ENCODE measurements at regions not wholly inside any gene's neighbourhood (a gene's known extent, or its start where the extent isn't known, plus 50 kb on each side); places are given as distances from the start of the nearest gene placed in this dataset.
"Not testable (repeated sequence)": the region's sequence is repeated elsewhere in the genome, so short reads cannot be mapped to it uniquely, and the experiment has no call there.

GRCh38 chr7:88589927-88590326 lies 169.6 kb upstream of the ZNF804B start:
- DNase-seq, result no peak
- CTCF ChIA-PET, result no interaction called here
- WGBS (ENCODE audit: insufficient coverage), result no CpG with 5 or more reads among the region's 1 CpG
- Histone ChIP-seq H3K36me3 (ENCODE audit: control insufficient read depth in 4 of 4, insufficient read depth in 4 of 4, low read length in 3 of 4) (no peaks in the 10 kb centered on the region), H3K4me3 (ENCODE audit: control insufficient read depth in 1 of 7, extremely low read depth in 1 of 7, insufficient read depth in 4 of 7, low read depth in 2 of 7, low read length in 6 of 7) (no peak overlapping the region), H3K4me1 (ENCODE audit: control extremely low read depth in 1 of 4, control insufficient read depth in 4 of 4, insufficient read depth in 4 of 4, low read length in 3 of 4) (no peaks in the 10 kb centered on the region), H3K27me3 (replicated peaks in 2 of 5; ENCODE audit: control insufficient read depth in 4 of 5, insufficient read depth in 5 of 5, low read length in 4 of 5) (no peaks in the 10 kb centered on the region), H3K27ac (ENCODE audit: insufficient read depth in 1 of 2, low read depth in 1 of 2, low read length in 2 of 2, poor library complexity in 1 of 2, severe bottlenecking in 2 of 2) (no peak overlapping the region), H3K9me3 (ENCODE audit: control extremely low read depth in 1 of 5, control insufficient read depth in 4 of 5, insufficient read depth in 2 of 5, low read depth in 1 of 5, low read length in 4 of 5) (no peaks in the 10 kb centered on the region)
- POLR2A ChIA-PET, result no interaction called here

GRCh38 chr7:88586890-88587289 lies 172.6 kb upstream of the ZNF804B start:
- H3K36me3 ChIP-seq (ENCODE audit: control insufficient read depth in 4 of 4, insufficient read depth in 4 of 4, low read length in 3 of 4), result no peaks in the 10 kb centered on the region
- no peaks in the 10 kb centered on the region for H3K4me1 ChIP-seq (ENCODE audit: control extremely low read depth in 1 of 4, control insufficient read depth in 4 of 4, insufficient read depth in 4 of 4, low read length in 3 of 4)
- H3K4me3 ChIP-seq (ENCODE audit: control insufficient read depth in 1 of 7, extremely low read depth in 1 of 7, insufficient read depth in 4 of 7, low read depth in 2 of 7, low read length in 6 of 7), result no peak overlapping the region
- no peak overlapping the region for H3K27ac ChIP-seq (ENCODE audit: insufficient read depth in 1 of 2, low read depth in 1 of 2, low read length in 2 of 2, poor library complexity in 1 of 2, severe bottlenecking in 2 of 2)
- H3K9me3 ChIP-seq (ENCODE audit: control extremely low read depth in 1 of 5, control insufficient read depth in 4 of 5, insufficient read depth in 2 of 5, low read depth in 1 of 5, low read length in 4 of 5), result no peaks in the 10 kb centered on the region
- no peaks in the 10 kb centered on the region for H3K27me3 ChIP-seq (replicated peaks in 2 of 5; ENCODE audit: control insufficient read depth in 4 of 5, insufficient read depth in 5 of 5, low read length in 4 of 5)
- ChIA-PET CTCF (no interaction called here), POLR2A (no interaction called here)
- no peak for DNase-seq
- no CpG with 5 or more reads among the region's 3 CpGs for WGBS (ENCODE audit: insufficient coverage)

- WGBS (ENCODE audit: insufficient coverage), result 17% methylated on average over 2 of the region's 3 CpGs
- DNase-seq, result no peak
- Histone ChIP-seq H3K27ac (ENCODE audit: insufficient read depth in 1 of 2, low read depth in 1 of 2, low read length in 2 of 2, poor library complexity in 1 of 2, severe bottlenecking in 2 of 2) (no peak overlapping the region), H3K4me1 (ENCODE audit: control extremely low read depth in 1 of 4, control insufficient read depth in 4 of 4, insufficient read depth in 4 of 4, low read length in 3 of 4) (no peaks in the 10 kb centered on the region), H3K4me3 (ENCODE audit: control insufficient read depth in 1 of 7, extremely low read depth in 1 of 7, insufficient read depth in 4 of 7, low read depth in 2 of 7, low read length in 6 of 7) (no peak overlapping the region), H3K9me3 (ENCODE audit: control extremely low read depth in 1 of 5, control insufficient read depth in 4 of 5, insufficient read depth in 2 of 5, low read depth in 1 of 5, low read length in 4 of 5) (no peaks in the 10 kb centered on the region), H3K36me3 (ENCODE audit: control insufficient read depth in 4 of 4, insufficient read depth in 4 of 4, low read length in 3 of 4) (no peaks in the 10 kb centered on the region), H3K27me3 (replicated peaks in 2 of 5; ENCODE audit: control insufficient read depth in 4 of 5, insufficient read depth in 5 of 5, low read length in 4 of 5) (no peaks in the 10 kb centered on the region)
- ChIA-PET CTCF (no interaction called here), POLR2A (no interaction called here)
These were observed 173.3 kb upstream of the ZNF804B start for GRCh38 chr7:88586219-88586618.

GRCh38 chr7:88576720-88577119 lies 182.8 kb upstream of the ZNF804B start:
- WGBS (ENCODE audit: insufficient coverage), result 75% methylated on average over 1 of the region's 2 CpGs
- Histone ChIP-seq H3K4me1 (ENCODE audit: control extremely low read depth in 1 of 4, control insufficient read depth in 4 of 4, insufficient read depth in 4 of 4, low read length in 3 of 4) (no peaks in the 10 kb centered on the region), H3K9me3 (ENCODE audit: control extremely low read depth in 1 of 5, control insufficient read depth in 4 of 5, insufficient read depth in 2 of 5, low read depth in 1 of 5, low read length in 4 of 5) (no peaks in the 10 kb centered on the region), H3K4me3 (ENCODE audit: control insufficient read depth in 1 of 7, extremely low read depth in 1 of 7, insufficient read depth in 4 of 7, low read depth in 2 of 7, low read length in 6 of 7) (no peak overlapping the region), H3K27ac (ENCODE audit: insufficient read depth in 1 of 2, low read depth in 1 of 2, low read length in 2 of 2, poor library complexity in 1 of 2, severe bottlenecking in 2 of 2) (no peak overlapping the region), H3K36me3 (ENCODE audit: control insufficient read depth in 4 of 4, insufficient read depth in 4 of 4, low read length in 3 of 4) (no peaks in the 10 kb centered on the region), H3K27me3 (replicated peaks in 2 of 5; ENCODE audit: control insufficient read depth in 4 of 5, insufficient read depth in 5 of 5, low read length in 4 of 5) (no peaks in the 10 kb centered on the region)
- DNase-seq, result no peak
- ChIA-PET POLR2A (no interaction called here), CTCF (no interaction called here)

- peaks cover 0 to 2% (median 0%) of the 10 kb centered on the region in 5 experiments for H3K27me3 ChIP-seq (replicated peaks in 2 of 5; ENCODE audit: control insufficient read depth in 4 of 5, insufficient read depth in 5 of 5, low read length in 4 of 5)
- no peaks in the 10 kb centered on the region for H3K36me3 ChIP-seq (ENCODE audit: control insufficient read depth in 4 of 4, insufficient read depth in 4 of 4, low read length in 3 of 4)
- ChIA-PET CTCF (interaction anchor here (0.8 kb wide), 1 partner anchor 18 kb away, joined by 3 read pairs; no protein-coding TSS in a partner anchor), POLR2A (no interaction called here)
- no peak overlapping the region for H3K27ac ChIP-seq (ENCODE audit: insufficient read depth in 1 of 2, low read depth in 1 of 2, low read length in 2 of 2, poor library complexity in 1 of 2, severe bottlenecking in 2 of 2)
- H3K4me3 ChIP-seq (ENCODE audit: control insufficient read depth in 1 of 7, extremely low read depth in 1 of 7, insufficient read depth in 4 of 7, low read depth in 2 of 7, low read length in 6 of 7), result no peak overlapping the region
- DNase-seq, result no peak
- no peaks in the 10 kb centered on the region for H3K9me3 ChIP-seq (ENCODE audit: control extremely low read depth in 1 of 5, control insufficient read depth in 4 of 5, insufficient read depth in 2 of 5, low read depth in 1 of 5, low read length in 4 of 5)
- no peaks in the 10 kb centered on the region for H3K4me1 ChIP-seq (ENCODE audit: control extremely low read depth in 1 of 4, control insufficient read depth in 4 of 4, insufficient read depth in 4 of 4, low read length in 3 of 4)
- WGBS (ENCODE audit: insufficient coverage), result 59% methylated on average over 4 of the region's 6 CpGs
These were observed 193.3 kb upstream of the ZNF804B start for GRCh38 chr7:88566162-88566729.

GRCh38 chr7:88565401-88565800 lies 194.1 kb upstream of the ZNF804B start:
- POLR2A ChIA-PET, result no interaction called here
- 96% methylated on average over 9 of the region's 9 CpGs for WGBS (ENCODE audit: insufficient coverage)
- Histone ChIP-seq H3K27me3 (replicated peaks in 2 of 5; ENCODE audit: control insufficient read depth in 4 of 5, insufficient read depth in 5 of 5, low read length in 4 of 5) (peaks cover 0 to 2% (median 0%) of the 10 kb centered on the region in 5 experiments), H3K9me3 (ENCODE audit: control extremely low read depth in 1 of 5, control insufficient read depth in 4 of 5, insufficient read depth in 2 of 5, low read depth in 1 of 5, low read length in 4 of 5) (no peaks in the 10 kb centered on the region), H3K27ac (ENCODE audit: insufficient read depth in 1 of 2, low read depth in 1 of 2, low read length in 2 of 2, poor library complexity in 1 of 2, severe bottlenecking in 2 of 2) (no peak overlapping the region), H3K36me3 (ENCODE audit: control insufficient read depth in 4 of 4, insufficient read depth in 4 of 4, low read length in 3 of 4) (no peaks in the 10 kb centered on the region), H3K4me1 (ENCODE audit: control extremely low read depth in 1 of 4, control insufficient read depth in 4 of 4, insufficient read depth in 4 of 4, low read length in 3 of 4) (no peaks in the 10 kb centered on the region), H3K4me3 (ENCODE audit: control insufficient read depth in 1 of 7, extremely low read depth in 1 of 7, insufficient read depth in 4 of 7, low read depth in 2 of 7, low read length in 6 of 7) (no peak overlapping the region)
- no peak for DNase-seq
- CTCF ChIA-PET, result no interaction called here

- DNase-seq; CTCF ChIA-PET; H3K9me3 ChIP-seq (ENCODE audit: control extremely low read depth in 1 of 5, control insufficient read depth in 4 of 5, insufficient read depth in 2 of 5, low read depth in 1 of 5, low read length in 4 of 5); POLR2A ChIA-PET; H3K4me3 ChIP-seq (ENCODE audit: control insufficient read depth in 1 of 7, extremely low read depth in 1 of 7, insufficient read depth in 4 of 7, low read depth in 2 of 7, low read length in 6 of 7); H3K4me1 ChIP-seq (ENCODE audit: control extremely low read depth in 1 of 4, control insufficient read depth in 4 of 4, insufficient read depth in 4 of 4, low read length in 3 of 4); H3K27ac ChIP-seq (ENCODE audit: insufficient read depth in 1 of 2, low read depth in 1 of 2, low read length in 2 of 2, poor library complexity in 1 of 2, severe bottlenecking in 2 of 2); H3K27me3 ChIP-seq (replicated peaks in 2 of 5; ENCODE audit: control insufficient read depth in 4 of 5, insufficient read depth in 5 of 5, low read length in 4 of 5); H3K36me3 ChIP-seq (ENCODE audit: control insufficient read depth in 4 of 4, insufficient read depth in 4 of 4, low read length in 3 of 4): not testable (repeated sequence)
- WGBS (ENCODE audit: insufficient coverage), result over 99% methylated on average over 11 of the region's 17 CpGs
These were observed 203.1 kb upstream of the ZNF804B start for GRCh38 chr7:88556441-88556840.

Measured in common myeloid progenitor, CD34-positive (primary cell).